ENCODE measurements at regions not wholly inside any gene's neighbourhood (a gene's known extent, or its start where the extent isn't known, plus 50 kb on each side); places are given as distances from the start of the nearest gene placed in this dataset.

- DNase-seq (peak in 1 of 2 donors; percentile 37), FAIRE-seq (no peak)
- H3K27ac ChIP-seq (ENCODE audit: low read depth in 1 of 3, low read length in 2 of 3) = peak overlapping the region in 2 of 3 donors; percentile 17 to 45
- no peaks in the 10 kb centered on the region for H3K36me3 ChIP-seq (ENCODE audit: control insufficient read depth in 3 of 3, insufficient read depth in 2 of 3, low read depth in 1 of 3, low read length in 3 of 3)
- H3K27me3 ChIP-seq (ENCODE audit: control insufficient read depth in 3 of 3, insufficient read depth in 3 of 3, low read length in 3 of 3) = no peaks in the 10 kb centered on the region
- peaks cover 4 to 42% (median 10%) of the 10 kb centered on the region in 3 donors for H3K4me1 ChIP-seq (ENCODE audit: control insufficient read depth in 3 of 3, insufficient read depth in 2 of 3, low read depth in 1 of 3, low read length in 2 of 3)
- no peak overlapping the region for H3K4me3 ChIP-seq (ENCODE audit: low read depth in 1 of 3, low read length in 3 of 3)
- no peaks in the 10 kb centered on the region for H3K9me3 ChIP-seq (ENCODE audit: control insufficient read depth in 2 of 2, insufficient read depth in 1 of 2, low read depth in 1 of 2, low read length in 1 of 2)
- 67 to 68% (median 68%) methylated on average over 7 of the region's 7 CpGs for WGBS, 3 donors
Measured at GRCh38 chr5:173792781-173793547, 95.2 kb upstream of the CPEB4 start.

- Histone ChIP-seq H3K9me3 (ENCODE audit: control insufficient read depth in 2 of 2, insufficient read depth in 1 of 2, low read depth in 1 of 2, low read length in 1 of 2) (no peaks in the 10 kb centered on the region), H3K27ac (ENCODE audit: low read depth in 1 of 3, low read length in 2 of 3) (peak overlapping the region in 2 of 3 donors; percentile 83 to 84), H3K27me3 (ENCODE audit: control insufficient read depth in 3 of 3, insufficient read depth in 3 of 3, low read length in 3 of 3) (no peaks in the 10 kb centered on the region), H3K4me1 (ENCODE audit: control insufficient read depth in 3 of 3, insufficient read depth in 2 of 3, low read depth in 1 of 3, low read length in 2 of 3) (peaks cover 2 to 34% (median 6%) of the 10 kb centered on the region in 3 donors), H3K4me3 (ENCODE audit: low read depth in 1 of 3, low read length in 3 of 3) (no peak overlapping the region), H3K36me3 (ENCODE audit: control insufficient read depth in 3 of 3, insufficient read depth in 2 of 3, low read depth in 1 of 3, low read length in 3 of 3) (no peaks in the 10 kb centered on the region)
- WGBS, 3 donors = 29 to 66% (median 41%) methylated on average over 16 of the region's 16 CpGs
- peak; percentile 63 to 96 for DNase-seq
- FAIRE-seq = no peak
Measured at GRCh38 chr5:173793648-173794548, 94.3 kb upstream of the CPEB4 start.

GRCh38 chr5:173794901-173795416, 93.2 kb upstream of the CPEB4 start:
- Histone ChIP-seq H3K9me3 (ENCODE audit: control insufficient read depth in 2 of 2, insufficient read depth in 1 of 2, low read depth in 1 of 2, low read length in 1 of 2) (no peaks in the 10 kb centered on the region), H3K4me1 (ENCODE audit: control insufficient read depth in 3 of 3, insufficient read depth in 2 of 3, low read depth in 1 of 3, low read length in 2 of 3) (peaks cover 2 to 26% (median 6%) of the 10 kb centered on the region in 3 donors), H3K27me3 (ENCODE audit: control insufficient read depth in 3 of 3, insufficient read depth in 3 of 3, low read length in 3 of 3) (no peaks in the 10 kb centered on the region), H3K27ac (ENCODE audit: low read depth in 1 of 3, low read length in 2 of 3) (peak overlapping the region in 1 of 3 donors; percentile 84), H3K36me3 (ENCODE audit: control insufficient read depth in 3 of 3, insufficient read depth in 2 of 3, low read depth in 1 of 3, low read length in 3 of 3) (no peaks in the 10 kb centered on the region), H3K4me3 (ENCODE audit: low read depth in 1 of 3, low read length in 3 of 3) (no peak overlapping the region)
- no peak for DNase-seq
- no peak for FAIRE-seq
- 81 to 84% (median 82%) methylated on average over 10 of the region's 10 CpGs for WGBS, 3 donors

GRCh38 chr5:173795601-173796000, 92.5 kb upstream of the CPEB4 start:
- peaks cover 0 to 20% (median 6%) of the 10 kb centered on the region in 3 donors for H3K4me1 ChIP-seq (ENCODE audit: control insufficient read depth in 3 of 3, insufficient read depth in 2 of 3, low read depth in 1 of 3, low read length in 2 of 3)
- H3K9me3 ChIP-seq (ENCODE audit: control insufficient read depth in 2 of 2, insufficient read depth in 1 of 2, low read depth in 1 of 2, low read length in 1 of 2) = no peaks in the 10 kb centered on the region
- FAIRE-seq = no peak
- H3K27ac ChIP-seq (ENCODE audit: low read depth in 1 of 3, low read length in 2 of 3) = peak overlapping the region in 1 of 3 donors; percentile 1
- H3K27me3 ChIP-seq (ENCODE audit: control insufficient read depth in 3 of 3, insufficient read depth in 3 of 3, low read length in 3 of 3) = no peaks in the 10 kb centered on the region
- H3K36me3 ChIP-seq (ENCODE audit: control insufficient read depth in 3 of 3, insufficient read depth in 2 of 3, low read depth in 1 of 3, low read length in 3 of 3) = no peaks in the 10 kb centered on the region
- DNase-seq = peak in 1 of 2 donors; percentile 42
- WGBS, 3 donors = 0 to 52% (median 11%) methylated on average over 1 of the region's 1 CpG
- H3K4me3 ChIP-seq (ENCODE audit: low read depth in 1 of 3, low read length in 3 of 3) = no peak overlapping the region

GRCh38 chr5:173796721-173797495, 91.2 kb upstream of the CPEB4 start:
- Histone ChIP-seq H3K27me3 (ENCODE audit: control insufficient read depth in 3 of 3, insufficient read depth in 3 of 3, low read length in 3 of 3) (no peaks in the 10 kb centered on the region), H3K4me3 (ENCODE audit: low read depth in 1 of 3, low read length in 3 of 3) (no peak overlapping the region), H3K36me3 (ENCODE audit: control insufficient read depth in 3 of 3, insufficient read depth in 2 of 3, low read depth in 1 of 3, low read length in 3 of 3) (no peaks in the 10 kb centered on the region), H3K27ac (ENCODE audit: low read depth in 1 of 3, low read length in 2 of 3) (no peak overlapping the region), H3K9me3 (ENCODE audit: control insufficient read depth in 2 of 2, insufficient read depth in 1 of 2, low read depth in 1 of 2, low read length in 1 of 2) (no peaks in the 10 kb centered on the region), H3K4me1 (ENCODE audit: control insufficient read depth in 3 of 3, insufficient read depth in 2 of 3, low read depth in 1 of 3, low read length in 2 of 3) (peaks cover 0 to 15% (median 6%) of the 10 kb centered on the region in 3 donors)
- WGBS, 3 donors = 79 to 85% (median 81%) methylated on average over 9 of the region's 9 CpGs
- no peak for FAIRE-seq
- no peak for DNase-seq

- FAIRE-seq (no peak), DNase-seq (no peak)
- 71 to 92% (median 86%) methylated on average over 4 of the region's 4 CpGs for WGBS, 3 donors
- no peaks in the 10 kb centered on the region for H3K36me3 ChIP-seq (ENCODE audit: control insufficient read depth in 3 of 3, insufficient read depth in 2 of 3, low read depth in 1 of 3, low read length in 3 of 3)
- no peak overlapping the region for H3K27ac ChIP-seq (ENCODE audit: low read depth in 1 of 3, low read length in 2 of 3)
- no peaks in the 10 kb centered on the region for H3K9me3 ChIP-seq (ENCODE audit: control insufficient read depth in 2 of 2, insufficient read depth in 1 of 2, low read depth in 1 of 2, low read length in 1 of 2)
- H3K4me3 ChIP-seq (ENCODE audit: low read depth in 1 of 3, low read length in 3 of 3) = no peak overlapping the region
- no peaks in the 10 kb centered on the region for H3K27me3 ChIP-seq (ENCODE audit: control insufficient read depth in 3 of 3, insufficient read depth in 3 of 3, low read length in 3 of 3)
- peaks cover 0 to 28% (median 6%) of the 10 kb centered on the region in 3 donors for H3K4me1 ChIP-seq (ENCODE audit: control insufficient read depth in 3 of 3, insufficient read depth in 2 of 3, low read depth in 1 of 3, low read length in 2 of 3)
Measured at GRCh38 chr5:173798127-173798810, 89.9 kb upstream of the CPEB4 start.

GRCh38 chr5:173800340-173800739, 87.8 kb upstream of the CPEB4 start:
- 76 to 84% (median 81%) methylated on average over 8 of the region's 8 CpGs for WGBS, 3 donors
- Histone ChIP-seq H3K4me3 (ENCODE audit: low read depth in 1 of 3, low read length in 3 of 3) (no peak overlapping the region), H3K27me3 (ENCODE audit: control insufficient read depth in 3 of 3, insufficient read depth in 3 of 3, low read length in 3 of 3) (peaks cover 0 to 2% (median 0%) of the 10 kb centered on the region in 3 donors), H3K36me3 (ENCODE audit: control insufficient read depth in 3 of 3, insufficient read depth in 2 of 3, low read depth in 1 of 3, low read length in 3 of 3) (no peaks in the 10 kb centered on the region), H3K4me1 (ENCODE audit: control insufficient read depth in 3 of 3, insufficient read depth in 2 of 3, low read depth in 1 of 3, low read length in 2 of 3) (peaks cover 0 to 19% (median 0%) of the 10 kb centered on the region in 3 donors), H3K27ac (ENCODE audit: low read depth in 1 of 3, low read length in 2 of 3) (no peak overlapping the region), H3K9me3 (ENCODE audit: control insufficient read depth in 2 of 2, insufficient read depth in 1 of 2, low read depth in 1 of 2, low read length in 1 of 2) (no peaks in the 10 kb centered on the region)
- DNase-seq = no peak
- FAIRE-seq = no peak

Measured in small intestine (tissue), 7 donors.